Lower leg skin (tissue), 4 donors: ENCODE measurements at regions not wholly inside any gene's neighbourhood (a gene's known extent, or its start where the extent isn't known, plus 50 kb on each side); places are given as distances from the start of the nearest gene placed in this dataset.

Source experiments
- DNase-seq, 2 donors: peaks; one replicate each; pipeline ENCODE4 v3.0.0-alpha.2; 2019; ENCODE audit warnings: low spot score in 2 of 2
- H3K4me3 ChIP-seq: fragments of 200-600 bp; sonication (generic); 2 replicates; pipeline ENCODE4 v1.5.1; 2017; ENCODE audit warnings: mild to moderate bottlenecking, low read depth; ENCODE audit not compliant: poor library complexity, severe bottlenecking
- POLR2A ChIP-seq, 2 donors: fragments of 450-650 bp; IDR thresholded peaks; one replicate each; pipeline ENCODE4 v1.6.1; 2016 to 2017; ENCODE audit warnings: antibody characterized with exemption in 2 of 2, mild to moderate bottlenecking in 1 of 2, moderate library complexity in 1 of 2
- WGBS, 2 donors: methylation state at CpG; one replicate each; pipeline ENCODE4 v1.1.5; 2018; 5-methylcytosine and 5-hydroxymethylcytosine counted together
- intact Hi-C: fragments of 100-400 bp; cut with DNase I; formaldehyde crosslinking; loops from one replicate; pipeline ENCODE4 v1.15.0; 2023; ENCODE audit warnings: low total_unique reads
- TF ChIP-seq, protein P1 (sequence below), 3 donors: fragments of 450-650 bp; IDR thresholded peaks; one replicate each; pipeline ENCODE4 v1.5.1; 2016; ENCODE audit warnings: antibody characterized with exemption in 3 of 3, mild to moderate bottlenecking in 3 of 3, moderate library complexity in 2 of 3

DNA sequence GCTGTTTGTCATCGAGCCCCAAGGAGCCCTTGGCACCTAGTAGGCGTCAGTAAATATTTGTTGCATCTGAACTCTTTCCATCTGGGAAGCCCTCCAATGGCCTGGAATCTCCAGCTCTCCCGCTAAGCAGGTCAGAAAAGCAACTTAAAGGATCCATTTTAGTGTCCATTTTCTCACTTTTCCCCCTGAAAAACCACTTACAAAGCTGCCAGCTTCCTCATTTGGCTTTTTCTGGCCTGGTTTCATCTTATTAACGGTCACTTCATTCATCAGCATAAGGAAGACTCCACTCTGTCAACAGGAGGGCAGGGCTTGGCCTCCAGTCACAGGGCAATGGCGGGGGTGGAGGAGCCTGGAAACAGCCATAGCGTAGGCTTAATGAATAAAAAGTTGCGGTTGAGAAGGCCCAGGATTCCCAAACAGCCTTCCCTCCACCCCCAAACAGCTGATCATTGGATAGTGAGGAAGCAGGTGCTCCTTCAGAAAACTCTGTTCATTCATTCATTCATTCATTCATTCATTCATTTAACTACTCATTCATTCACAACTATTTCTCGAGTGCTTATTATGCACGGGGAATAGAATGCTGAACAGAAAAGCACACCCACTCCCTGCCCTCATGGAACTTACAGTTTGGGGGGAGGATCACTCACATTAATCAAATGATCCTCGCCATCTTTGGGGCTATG is 104.5 kb upstream of the RCN1 start:
- no peak for DNase-seq
- H3K4me3 ChIP-seq, result no peak overlapping the region
- 70% methylated on average over 10 of the region's 10 CpGs for WGBS, 2 donors
- intact Hi-C loops, result no loop called here
- TF ChIP-seq POLR2A (IDR thresholded peaks at IDR 0.05), result no peak
- TF ChIP-seq, protein P1, sequence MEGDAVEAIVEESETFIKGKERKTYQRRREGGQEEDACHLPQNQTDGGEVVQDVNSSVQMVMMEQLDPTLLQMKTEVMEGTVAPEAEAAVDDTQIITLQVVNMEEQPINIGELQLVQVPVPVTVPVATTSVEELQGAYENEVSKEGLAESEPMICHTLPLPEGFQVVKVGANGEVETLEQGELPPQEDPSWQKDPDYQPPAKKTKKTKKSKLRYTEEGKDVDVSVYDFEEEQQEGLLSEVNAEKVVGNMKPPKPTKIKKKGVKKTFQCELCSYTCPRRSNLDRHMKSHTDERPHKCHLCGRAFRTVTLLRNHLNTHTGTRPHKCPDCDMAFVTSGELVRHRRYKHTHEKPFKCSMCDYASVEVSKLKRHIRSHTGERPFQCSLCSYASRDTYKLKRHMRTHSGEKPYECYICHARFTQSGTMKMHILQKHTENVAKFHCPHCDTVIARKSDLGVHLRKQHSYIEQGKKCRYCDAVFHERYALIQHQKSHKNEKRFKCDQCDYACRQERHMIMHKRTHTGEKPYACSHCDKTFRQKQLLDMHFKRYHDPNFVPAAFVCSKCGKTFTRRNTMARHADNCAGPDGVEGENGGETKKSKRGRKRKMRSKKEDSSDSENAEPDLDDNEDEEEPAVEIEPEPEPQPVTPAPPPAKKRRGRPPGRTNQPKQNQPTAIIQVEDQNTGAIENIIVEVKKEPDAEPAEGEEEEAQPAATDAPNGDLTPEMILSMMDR (IDR thresholded peaks at IDR 0.05), result no peak

DNA sequence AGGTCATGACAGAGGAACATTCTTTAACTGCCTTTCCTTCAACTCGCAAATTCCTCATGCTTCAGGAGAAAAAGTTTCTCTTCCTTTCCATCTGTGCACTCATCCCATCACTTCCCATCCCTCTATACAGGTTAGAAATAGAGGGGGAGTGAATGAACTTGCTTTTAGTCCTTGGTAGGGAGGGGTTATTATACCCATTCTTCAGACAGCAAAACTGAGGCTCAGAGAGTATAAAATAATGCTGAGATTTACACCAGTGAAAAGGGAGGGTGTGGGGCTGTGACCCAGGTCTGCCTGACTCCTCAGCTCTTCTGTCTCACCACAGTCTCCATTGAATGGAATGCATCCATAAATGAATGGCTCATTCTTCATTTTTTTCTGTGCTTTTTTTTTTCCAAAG is 109.4 kb upstream of the RCN1 start:
- no peak for DNase-seq
- 83 to 93% methylated on average over 1 of the region's 1 CpG for WGBS, 2 donors
- TF ChIP-seq POLR2A (IDR thresholded peaks at IDR 0.05), result no peak
- TF ChIP-seq, protein P1 (IDR thresholded peaks at IDR 0.05), result no peak
- intact Hi-C loops, result no loop called here
- H3K4me3 ChIP-seq, result no peak overlapping the region

DNA sequence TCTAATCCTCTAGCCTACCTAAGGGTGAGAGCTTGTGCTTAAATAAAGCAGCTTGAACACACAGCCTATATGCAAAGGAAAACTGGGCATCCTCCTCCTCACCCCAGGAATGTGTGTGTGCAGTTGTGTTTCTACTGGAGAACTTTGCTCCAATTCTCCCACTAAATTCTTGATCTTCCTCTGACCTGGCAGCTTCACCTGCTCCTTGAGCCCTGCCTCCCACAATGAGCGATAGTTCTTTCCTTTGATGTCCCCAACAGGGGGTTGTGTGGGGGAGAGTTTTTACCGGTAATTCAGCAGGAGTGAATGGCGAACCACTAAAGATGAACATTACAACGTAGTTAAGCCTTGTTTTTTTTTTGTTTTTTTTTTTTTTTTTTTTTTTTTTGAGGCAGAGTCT is 113.5 kb upstream of the RCN1 start:
- intact Hi-C loops, result no loop called here
- TF ChIP-seq POLR2A (IDR thresholded peaks at IDR 0.05), result no peak
- no peak overlapping the region for H3K4me3 ChIP-seq
- 32 to 49% methylated on average over 4 of the region's 4 CpGs for WGBS, 2 donors
- DNase-seq, result no peak

DNA sequence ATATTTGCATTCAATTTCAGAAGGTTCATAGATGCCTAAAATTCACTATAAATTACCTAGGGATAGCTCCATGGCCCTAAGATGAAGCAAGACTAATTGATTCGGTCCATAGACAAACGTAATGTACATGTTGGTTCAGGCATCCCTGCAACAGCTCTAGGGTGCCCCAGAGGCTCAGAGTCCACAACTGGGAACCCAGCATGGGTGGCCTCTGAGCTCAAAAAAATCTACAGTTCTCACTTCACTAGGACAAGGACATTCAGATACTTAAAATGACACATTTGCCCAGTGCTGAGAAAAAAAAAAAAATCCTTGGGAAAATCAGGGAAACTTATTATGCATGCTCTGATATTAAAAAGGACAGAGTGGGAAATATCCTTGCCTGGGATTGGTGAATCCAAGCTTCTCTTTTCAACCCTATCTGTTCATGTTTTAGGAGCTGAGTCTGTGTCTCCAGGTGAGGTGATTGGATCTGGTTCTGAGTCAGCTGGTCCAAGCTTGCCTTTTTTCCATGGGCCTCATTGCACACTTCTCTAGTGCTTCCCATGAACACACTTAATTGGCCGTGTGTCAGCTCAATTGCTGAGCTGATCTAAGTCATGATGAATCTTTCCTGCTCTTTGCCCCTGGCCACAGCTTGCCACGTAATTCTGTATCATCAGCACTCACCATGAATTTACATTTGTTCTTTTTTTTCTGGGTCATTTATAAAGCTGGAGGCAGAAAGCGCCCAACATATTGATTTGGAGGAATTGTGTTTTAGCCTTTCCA is 116.3 kb upstream of the RCN1 start:
- no peak overlapping the region for H3K4me3 ChIP-seq
- no peak for TF ChIP-seq POLR2A (IDR thresholded peaks at IDR 0.05)
- TF ChIP-seq, protein P1 (IDR thresholded peaks at IDR 0.05), result no peak
- intact Hi-C loops, result no loop called here
- DNase-seq, result no peak
- 48 to 58% methylated on average over 5 of the region's 5 CpGs for WGBS, 2 donors

DNA sequence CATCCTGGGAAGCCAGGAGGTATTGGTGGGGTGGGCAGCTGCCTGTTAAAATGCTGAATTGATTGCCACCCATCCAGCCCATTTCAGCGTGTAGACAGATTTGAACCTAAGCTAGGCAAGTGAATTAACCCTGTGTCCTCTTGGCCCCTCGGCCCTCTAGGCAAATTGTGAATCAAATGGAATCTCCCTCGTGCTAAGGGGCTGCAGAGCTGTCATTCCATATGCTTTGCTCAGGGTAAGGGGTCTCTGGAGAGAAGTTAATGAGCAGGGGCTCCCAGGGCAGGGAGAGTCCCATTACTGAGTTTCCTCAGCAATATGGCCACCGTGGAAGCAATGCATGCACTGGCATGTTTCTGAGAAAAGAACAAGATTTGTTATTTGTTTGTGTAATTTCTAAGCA is 117.7 kb upstream of the RCN1 start:
- DNase-seq, result no peak
- intact Hi-C loops, result no loop called here
- TF ChIP-seq POLR2A (IDR thresholded peaks at IDR 0.05), result no peak
- TF ChIP-seq, protein P1 (IDR thresholded peaks at IDR 0.05), result no peak
- H3K4me3 ChIP-seq, result no peak overlapping the region
- WGBS, 2 donors, result 52 to 61% methylated on average over 4 of the region's 4 CpGs

DNA sequence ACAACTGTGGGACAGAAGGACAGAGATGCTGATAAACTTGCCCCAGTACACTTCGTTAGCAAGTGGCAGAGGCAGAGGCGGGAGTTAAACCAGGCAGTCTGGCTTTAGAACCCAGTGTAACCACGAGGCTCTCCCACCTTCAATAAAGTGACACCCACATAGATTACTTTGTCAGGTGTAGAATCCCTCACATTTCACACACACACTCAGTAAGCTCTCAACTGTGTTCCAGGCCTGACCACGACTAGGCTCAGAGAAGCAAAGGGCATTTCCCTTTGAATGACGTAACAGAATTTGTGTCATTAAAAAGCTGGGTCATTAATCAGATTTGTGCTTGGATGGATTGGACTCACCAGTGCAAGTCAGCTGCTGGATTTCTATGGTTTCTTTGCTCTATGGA is 118.3 kb upstream of the RCN1 start:
- intact Hi-C loops, result no loop called here
- 79 to 81% methylated on average over 5 of the region's 5 CpGs for WGBS, 2 donors
- DNase-seq, result no peak
- H3K4me3 ChIP-seq, result no peak overlapping the region
- TF ChIP-seq, protein P1 (IDR thresholded peaks at IDR 0.05), result no peak
- TF ChIP-seq POLR2A (IDR thresholded peaks at IDR 0.05), result no peak
